HEK293 (cell line): ENCODE measurements at regions not wholly inside any gene's neighbourhood (a gene's known extent, or its start where the extent isn't known, plus 50 kb on each side); places are given as distances from the start of the nearest gene placed in this dataset.
A peak's percentile ranks its signal among the peaks of the same experiment; 100 is the strongest.

Experiments used
- BCL11B ChIP-seq: fragments of 450-650 bp; formaldehyde crosslinking; IDR thresholded peaks from 2 replicates; pipeline ENCODE4 v1.5.1; 2016; ENCODE audit warnings: low read depth, missing biosample characterization, missing genetic modification characterization
- GLI4 ChIP-seq: fragments of 450-650 bp; formaldehyde crosslinking; IDR thresholded peaks from 2 replicates; pipeline ENCODE4 v1.5.1; 2016; ENCODE audit warnings: missing biosample characterization, missing genetic modification characterization
- KLF16 ChIP-seq: fragments of 450-650 bp; formaldehyde crosslinking; IDR thresholded peaks from 2 replicates; pipeline ENCODE4 v1.5.1; 2017; ENCODE audit warnings: missing biosample characterization, missing genetic modification characterization
- PRDM4 ChIP-seq: fragments of 450-650 bp; formaldehyde crosslinking; IDR thresholded peaks from 2 replicates; pipeline ENCODE4 v1.5.1; 2017; ENCODE audit warnings: missing biosample characterization, missing genetic modification characterization
- RBAK ChIP-seq: fragments of 450-650 bp; formaldehyde crosslinking; IDR thresholded peaks from 2 replicates; pipeline ENCODE4 v1.5.1; 2016; ENCODE audit warnings: missing biosample characterization, missing genetic modification characterization
- REPIN1 ChIP-seq: fragments of 450-650 bp; formaldehyde crosslinking; IDR thresholded peaks from 2 replicates; pipeline ENCODE4 v1.5.1; 2017; ENCODE audit warnings: missing biosample characterization, missing genetic modification characterization, low read depth
- SP7 ChIP-seq: fragments of 450-650 bp; formaldehyde crosslinking; IDR thresholded peaks from 2 replicates; pipeline ENCODE4 v1.5.1; 2016; ENCODE audit warnings: missing biosample characterization, missing genetic modification characterization
- ZBTB10 ChIP-seq: fragments of 450-650 bp; formaldehyde crosslinking; IDR thresholded peaks from 2 replicates; pipeline ENCODE4 v1.5.1; 2016; ENCODE audit warnings: missing biosample characterization, missing genetic modification characterization
- ZBTB11 ChIP-seq: fragments of 450-650 bp; formaldehyde crosslinking; conservative IDR thresholded peaks from 2 replicates; pipeline ENCODE4 v1.5.1; 2016; ENCODE audit warnings: low read depth, missing biosample characterization, missing genetic modification characterization
- ZBTB44 ChIP-seq: fragments of 450-650 bp; IDR thresholded peaks from 2 replicates; pipeline ENCODE4 v1.5.1; 2018; ENCODE audit warnings: missing biosample characterization, mild to moderate bottlenecking, missing genetic modification characterization
- ZBTB6 ChIP-seq: fragments of 450-650 bp; formaldehyde crosslinking; IDR thresholded peaks from 2 replicates; pipeline ENCODE4 v1.5.1; 2017; ENCODE audit warnings: missing biosample characterization, missing genetic modification characterization
- ZBTB8A ChIP-seq: fragments of 450-650 bp; formaldehyde crosslinking; IDR thresholded peaks from 2 replicates; pipeline ENCODE4 v1.5.1; 2016; ENCODE audit warnings: missing biosample characterization, missing genetic modification characterization
- ZFP37 ChIP-seq: fragments of 450-650 bp; formaldehyde crosslinking; IDR thresholded peaks from 2 replicates; pipeline ENCODE4 v1.5.1; 2016; ENCODE audit warnings: missing biosample characterization, missing genetic modification characterization
- ZNF114 ChIP-seq: fragments of 450-650 bp; formaldehyde crosslinking; IDR thresholded peaks from 2 replicates; pipeline ENCODE4 v1.5.0; 2017; ENCODE audit warnings: missing biosample characterization, missing genetic modification characterization
- ZNF169 ChIP-seq: fragments of 450-650 bp; formaldehyde crosslinking; IDR thresholded peaks from 2 replicates; pipeline ENCODE4 v1.5.1; 2016; ENCODE audit warnings: missing biosample characterization, missing genetic modification characterization
- ZNF19 ChIP-seq: fragments of 450-650 bp; formaldehyde crosslinking; IDR thresholded peaks from 2 replicates; pipeline ENCODE4; 2016; ENCODE audit warnings: missing biosample characterization, missing genetic modification characterization, low read depth
- ZNF248 ChIP-seq: fragments of 450-650 bp; formaldehyde crosslinking; IDR thresholded peaks from 2 replicates; pipeline ENCODE4 v1.5.1; 2017; ENCODE audit warnings: missing biosample characterization, missing genetic modification characterization
- ZNF292 ChIP-seq: fragments of 450-650 bp; formaldehyde crosslinking; IDR thresholded peaks from 2 replicates; pipeline ENCODE4 v1.5.1; 2016; ENCODE audit warnings: low read depth, missing biosample characterization, missing genetic modification characterization, borderline replicate concordance
- ZNF391 ChIP-seq: fragments of 450-650 bp; formaldehyde crosslinking; IDR thresholded peaks from 2 replicates; pipeline ENCODE4 v1.5.1; 2016; ENCODE audit warnings: low read depth, missing biosample characterization, missing genetic modification characterization, borderline replicate concordance
- ZNF48 ChIP-seq: fragments of 450-650 bp; formaldehyde crosslinking; IDR thresholded peaks from 2 replicates; pipeline ENCODE4 v1.5.1; 2016; ENCODE audit warnings: missing biosample characterization, missing genetic modification characterization
- ZNF488 ChIP-seq: fragments of 450-650 bp; formaldehyde crosslinking; IDR thresholded peaks from 2 replicates; pipeline ENCODE4 v1.5.1; 2016; ENCODE audit warnings: missing biosample characterization, missing genetic modification characterization
- ZNF510 ChIP-seq: fragments of 450-650 bp; formaldehyde crosslinking; IDR thresholded peaks from 2 replicates; pipeline ENCODE4 v1.5.1; 2018; ENCODE audit warnings: mild to moderate bottlenecking, missing genetic modification characterization, missing biosample characterization; ENCODE audit not compliant: insufficient replicate concordance
- ZNF558 ChIP-seq: fragments of 450-650 bp; formaldehyde crosslinking; IDR thresholded peaks from 2 replicates; pipeline ENCODE4 v1.5.1; 2016; ENCODE audit warnings: missing biosample characterization, missing genetic modification characterization
- ZNF561 ChIP-seq: fragments of 450-650 bp; IDR thresholded peaks from 2 replicates; pipeline ENCODE4 v1.5.1; 2018; ENCODE audit warnings: missing biosample characterization, missing genetic modification characterization, borderline replicate concordance
- ZNF571 ChIP-seq: fragments of 450-650 bp; formaldehyde crosslinking; IDR thresholded peaks from 2 replicates; pipeline ENCODE4 v1.5.0; 2017; ENCODE audit warnings: missing biosample characterization, missing genetic modification characterization
- ZNF654 ChIP-seq: fragments of 450-650 bp; formaldehyde crosslinking; IDR thresholded peaks from 2 replicates; pipeline ENCODE4 v1.5.1; 2016; ENCODE audit warnings: low read depth, missing biosample characterization, missing genetic modification characterization
- ZNF670 ChIP-seq: fragments of 450-650 bp; formaldehyde crosslinking; IDR thresholded peaks from 2 replicates; pipeline ENCODE4 v1.5.1; 2016; ENCODE audit warnings: missing biosample characterization, missing genetic modification characterization, low read depth
- ZNF701 ChIP-seq: fragments of 450-650 bp; formaldehyde crosslinking; IDR thresholded peaks from 2 replicates; pipeline ENCODE4 v1.5.1; 2016; ENCODE audit warnings: missing biosample characterization, missing genetic modification characterization
- ZNF707 ChIP-seq: fragments of 450-650 bp; formaldehyde crosslinking; IDR thresholded peaks from 2 replicates; pipeline ENCODE4 v1.5.1; 2016; ENCODE audit warnings: missing biosample characterization, missing genetic modification characterization

- no peak for TF ChIP-seq GLI4 (tag by site-specific recombination)
- TF ChIP-seq ZNF488 (tag by site-specific recombination) = no peak
- no peak for TF ChIP-seq ZFP37 (tag by site-specific recombination)
- TF ChIP-seq ZNF561 (tag by site-specific recombination) = no peak; the same call in 1 of the 2 replicates
- TF ChIP-seq SP7 (tag by site-specific recombination) = peak; percentile 85
- TF ChIP-seq ZNF670 (tag by site-specific recombination) = no peak
- TF ChIP-seq KLF16 (tag by site-specific recombination) = no peak
- TF ChIP-seq ZNF48 (tag by site-specific recombination) = no peak
- TF ChIP-seq ZNF114 (tag by site-specific recombination) = no peak
- TF ChIP-seq ZNF292 (tag by site-specific recombination) = no peak
- no peak for TF ChIP-seq ZNF701 (tag by site-specific recombination)
- TF ChIP-seq ZNF248 = no peak
- no peak for TF ChIP-seq ZNF558 (tag by site-specific recombination)
- no peak for TF ChIP-seq ZBTB10 (tag by site-specific recombination)
- 0 out of 2 replicates have a peak, but pooled peaks have one; percentile 11 for TF ChIP-seq ZBTB44 (tag by site-specific recombination)
- no peak for TF ChIP-seq ZNF654 (tag by site-specific recombination)
- TF ChIP-seq PRDM4 (tag by site-specific recombination) = no peak
- no peak for TF ChIP-seq ZBTB11 (tag by site-specific recombination)
- TF ChIP-seq ZNF169 (tag by site-specific recombination) = no peak
- TF ChIP-seq ZNF391 = no peak; the same call in 1 of the 2 replicates
- TF ChIP-seq BCL11B (tag by site-specific recombination) = no peak
- no peak for TF ChIP-seq ZNF510 (tag by site-specific recombination)
- no peak for TF ChIP-seq ZBTB8A (tag by site-specific recombination)
- TF ChIP-seq ZNF19 (tag by site-specific recombination) = no peak
- no peak for TF ChIP-seq ZNF707
- TF ChIP-seq ZNF571 (tag by site-specific recombination) = no peak
- no peak for TF ChIP-seq ZBTB6 (tag by site-specific recombination)
- no peak for TF ChIP-seq REPIN1
- no peak for TF ChIP-seq RBAK (tag by site-specific recombination)
These were observed 84.3 kb upstream of the DIO3 start (continued) for GRCh38 chr14:101476916-101477553.
